HUES64 (cell line): ENCODE measurements at regions not wholly inside any gene's neighbourhood (a gene's known extent, or its start where the extent isn't known, plus 50 kb on each side); places are given as distances from the start of the nearest gene placed in this dataset.
"Not testable (repeated sequence)": the region's sequence is repeated elsewhere in the genome, so short reads cannot be mapped to it uniquely, and the experiment has no call there.

ENCODE experiments used
- H3K27ac ChIP-seq: 2 replicates; pipeline ENCODE4 v1.7.0; 2013; ENCODE audit warnings: low read depth, low read length, inconsistent platforms
- H3K27me3 ChIP-seq: 2 replicates; pipeline ENCODE4 v1.6.1; 2013; ENCODE audit warnings: mild to moderate bottlenecking, low read length; ENCODE audit not compliant: insufficient read depth
- H3K36me3 ChIP-seq: 2 replicates; pipeline ENCODE4 v1.6.1; 2013; ENCODE audit warnings: mild to moderate bottlenecking, low read length; ENCODE audit not compliant: insufficient read depth
- H3K4me1 ChIP-seq: 2 replicates; pipeline ENCODE4 v1.6.1; 2013; ENCODE audit warnings: mild to moderate bottlenecking, low read length, moderate library complexity; ENCODE audit not compliant: insufficient read depth
- H3K4me3 ChIP-seq: 2 replicates; pipeline ENCODE4 v1.5.1; 2013; ENCODE audit warnings: mild to moderate bottlenecking, low read length, moderate library complexity
- H3K9ac ChIP-seq: 2 replicates; pipeline ENCODE4 v1.6.1; 2013; ENCODE audit warnings: mild to moderate bottlenecking, low read depth, low read length
- H3K9me3 ChIP-seq: 2 replicates; pipeline ENCODE4 v1.6.1; 2013; ENCODE audit warnings: low read depth, low read length; ENCODE audit not compliant: insufficient read depth
- WGBS: fragments of 150-250, 120-280 bp; methylation state at CpG from one replicate; pipeline ENCODE4 v1.1.7; 2013; ENCODE audit warnings: missing lambda C conversion rate; 5-methylcytosine and 5-hydroxymethylcytosine counted together

- Histone ChIP-seq H3K4me3 (no peak overlapping the region), H3K27me3 (no peaks in the 10 kb centered on the region), H3K9me3 (0 out of 2 replicates have a peak, but pooled peaks cover under 1% of the 10 kb centered on the region), H3K9ac (peak overlapping the region; percentile 23; the same call in 1 of the 2 replicates), H3K27ac (peak overlapping the region; percentile 100), H3K4me1 (peaks cover 42% of the 10 kb centered on the region), H3K36me3 (no peaks in the 10 kb centered on the region)
- 63% methylated on average over 1 of the region's 1 CpG for WGBS
Observed at GRCh38 chr2:146541896-146542295, 1302.9 kb upstream of the ACVR2A start.

GRCh38 chr2:146540271-146540932 is 1304.4 kb upstream of the ACVR2A start:
- Histone ChIP-seq H3K27ac (peak overlapping the region; percentile 100), H3K36me3 (no peaks in the 10 kb centered on the region)
- WGBS, result 0% methylated on average over 2 of the region's 3 CpGs

GRCh38 chr2:146539739-146540138 is 1305.1 kb upstream of the ACVR2A start:
- not testable (repeated sequence) for H3K36me3 ChIP-seq, H3K9me3 ChIP-seq, H3K4me3 ChIP-seq, H3K27me3 ChIP-seq
- peak overlapping the region; percentile 91 for H3K9ac ChIP-seq
- peaks cover 42% of the 10 kb centered on the region for H3K4me1 ChIP-seq
- WGBS, result 2% methylated on average over 4 of the region's 5 CpGs
- H3K27ac ChIP-seq, result peak overlapping the region; percentile 100

More at GRCh38 chr2:146540271-146540932, 1304.4 kb upstream of the ACVR2A start:
- Histone ChIP-seq H3K27me3 (no peaks in the 10 kb centered on the region), H3K4me3 (peak overlapping the region; percentile 4), H3K9me3 (peaks cover 9% of the 10 kb centered on the region; the same call in 1 of the 2 replicates), H3K4me1 (peaks cover 42% of the 10 kb centered on the region), H3K9ac (peak overlapping the region; percentile 91)

- peaks cover 9% of the 10 kb centered on the region; the same call in 1 of the 2 replicates for H3K9me3 ChIP-seq
Observed at GRCh38 chr2:146537477-146537876, 1307.4 kb upstream of the ACVR2A start.

GRCh38 chr2:146532509-146533147 is 1312.2 kb upstream of the ACVR2A start:
- H3K27me3 ChIP-seq, result no peaks in the 10 kb centered on the region
- H3K36me3 ChIP-seq, result no peaks in the 10 kb centered on the region
- H3K9ac ChIP-seq, result no peak overlapping the region
- H3K4me1 ChIP-seq, result peaks cover 6% of the 10 kb centered on the region; the same call in 1 of the 2 replicates
- peaks cover 9% of the 10 kb centered on the region; the same call in 1 of the 2 replicates for H3K9me3 ChIP-seq
- no peak overlapping the region for H3K27ac ChIP-seq
- 80% methylated on average over 1 of the region's 3 CpGs for WGBS
- H3K4me3 ChIP-seq, result no peak overlapping the region

More at GRCh38 chr2:146537477-146537876, 1307.4 kb upstream of the ACVR2A start:
- H3K9ac ChIP-seq, result no peak overlapping the region
- peaks cover 35% of the 10 kb centered on the region for H3K4me1 ChIP-seq
- H3K27ac ChIP-seq, result no peak overlapping the region
- H3K36me3 ChIP-seq, result no peaks in the 10 kb centered on the region
- no peaks in the 10 kb centered on the region for H3K27me3 ChIP-seq
- H3K4me3 ChIP-seq, result no peak overlapping the region
- WGBS, result 100% methylated on average over 2 of the region's 2 CpGs

- no peak overlapping the region for H3K4me3 ChIP-seq
- no peaks in the 10 kb centered on the region for H3K27me3 ChIP-seq
- H3K36me3 ChIP-seq, result no peaks in the 10 kb centered on the region
- H3K9me3 ChIP-seq, result peaks cover 9% of the 10 kb centered on the region; the same call in 1 of the 2 replicates
- H3K4me1 ChIP-seq, result peaks cover 6% of the 10 kb centered on the region; the same call in 1 of the 2 replicates
- H3K9ac ChIP-seq, result no peak overlapping the region
- H3K27ac ChIP-seq, result no peak overlapping the region
- WGBS, result 100% methylated on average over 2 of the region's 3 CpGs
Observed at GRCh38 chr2:146532009-146532408, 1312.8 kb upstream of the ACVR2A start.

- Histone ChIP-seq H3K27ac (no peak overlapping the region), H3K4me3 (no peak overlapping the region), H3K36me3 (no peaks in the 10 kb centered on the region), H3K9ac (no peak overlapping the region), H3K4me1 (peaks cover 6% of the 10 kb centered on the region; the same call in 1 of the 2 replicates), H3K27me3 (no peaks in the 10 kb centered on the region), H3K9me3 (no peaks in the 10 kb centered on the region)
Observed at GRCh38 chr2:146530886-146531285, 1313.9 kb upstream of the ACVR2A start.

GRCh38 chr2:146527166-146527565 is 1317.7 kb upstream of the ACVR2A start:
- H3K9me3 ChIP-seq, result no peaks in the 10 kb centered on the region
- no peak overlapping the region for H3K4me3 ChIP-seq
- no peak overlapping the region for H3K27ac ChIP-seq
- H3K36me3 ChIP-seq, result no peaks in the 10 kb centered on the region
- no peaks in the 10 kb centered on the region for H3K27me3 ChIP-seq
- H3K4me1 ChIP-seq, result peaks cover 6% of the 10 kb centered on the region; the same call in 1 of the 2 replicates
- no peak overlapping the region for H3K9ac ChIP-seq

GRCh38 chr2:146523196-146523595 is 1321.6 kb upstream of the ACVR2A start:
- no peak overlapping the region for H3K9ac ChIP-seq
- no peaks in the 10 kb centered on the region for H3K9me3 ChIP-seq
- no peaks in the 10 kb centered on the region for H3K27me3 ChIP-seq
- no peak overlapping the region for H3K27ac ChIP-seq
- 78% methylated on average over 1 of the region's 1 CpG for WGBS
- peaks cover 2% of the 10 kb centered on the region; the same call in 1 of the 2 replicates for H3K4me1 ChIP-seq
- no peak overlapping the region for H3K4me3 ChIP-seq
- H3K36me3 ChIP-seq, result no peaks in the 10 kb centered on the region

- Histone ChIP-seq H3K36me3 (no peaks in the 10 kb centered on the region), H3K27me3 (no peaks in the 10 kb centered on the region), H3K4me3 (no peak overlapping the region), H3K27ac (no peak overlapping the region), H3K4me1 (peaks cover 7% of the 10 kb centered on the region; the same call in 1 of the 2 replicates), H3K9ac (no peak overlapping the region), H3K9me3 (no peaks in the 10 kb centered on the region)
Observed at GRCh38 chr2:146506851-146507250, 1338.0 kb upstream of the ACVR2A start.

- WGBS, result 97% methylated on average over 1 of the region's 1 CpG
- H3K4me3 ChIP-seq, result no peak overlapping the region
- H3K27me3 ChIP-seq, result no peaks in the 10 kb centered on the region
- H3K27ac ChIP-seq, result no peak overlapping the region
- no peaks in the 10 kb centered on the region for H3K9me3 ChIP-seq
- H3K4me1 ChIP-seq, result peaks cover 21% of the 10 kb centered on the region
- H3K36me3 ChIP-seq, result no peaks in the 10 kb centered on the region
- no peak overlapping the region for H3K9ac ChIP-seq
Observed at GRCh38 chr2:146503366-146503765, 1341.5 kb upstream of the ACVR2A start.
